HG03571 (cell line): ENCODE measurements at regions not wholly inside any gene's neighbourhood (a gene's known extent, or its start where the extent isn't known, plus 50 kb on each side); places are given as distances from the start of the nearest gene placed in this dataset.

Experiments
- ATAC-seq: cut with Tn5 transposase; IDR thresholded peaks from one replicate; pipeline ENCODE4 v1.9.1; 2021; ENCODE audit not compliant: unreplicated experiment

- ATAC-seq: no peak
These were observed 543.0 kb upstream of the FZD8 start for GRCh38 chr10:36185097-36185496.

DNA sequence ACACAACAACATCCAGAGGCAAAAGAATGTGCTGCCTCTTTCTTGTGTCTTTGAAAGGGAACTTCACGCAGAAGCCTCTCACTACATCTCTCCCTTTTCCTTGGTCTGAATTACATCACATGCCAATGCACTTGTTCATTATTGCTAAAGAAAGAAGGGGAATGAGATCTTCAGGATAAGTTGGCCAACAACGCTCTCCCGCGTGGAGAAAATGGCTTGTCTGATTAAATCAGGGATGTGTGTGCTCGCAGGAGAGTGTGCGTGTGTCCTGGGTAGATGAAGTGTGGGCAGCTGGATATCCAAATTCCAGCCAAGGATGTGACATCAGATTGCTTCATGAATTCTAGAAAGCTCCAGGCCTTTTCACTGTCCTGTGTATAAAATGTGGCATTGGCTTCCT is 541.6 kb upstream of the FZD8 start:
- no peak for ATAC-seq

- no peak for ATAC-seq
These were observed 541.0 kb upstream of the FZD8 start for GRCh38 chr10:36183056-36183455.

DNA sequence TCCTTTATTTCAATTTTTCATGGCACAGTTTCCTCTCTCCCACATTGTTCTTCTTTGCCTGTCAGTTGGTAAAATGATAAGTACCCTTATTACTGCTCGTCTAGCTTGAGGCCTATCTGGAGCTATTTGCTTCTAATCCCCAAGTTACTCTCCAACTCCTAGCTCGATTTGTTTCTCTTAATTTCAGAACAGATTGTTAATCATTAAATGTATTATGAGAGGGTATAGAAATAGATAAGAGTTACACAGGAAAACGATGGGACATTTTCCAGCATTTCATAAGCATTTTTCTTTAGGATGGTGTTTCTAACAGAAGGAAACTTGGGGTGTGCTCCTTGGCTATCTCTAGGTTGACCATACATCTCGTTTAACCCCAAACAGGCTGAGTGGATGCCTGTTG is 540.5 kb upstream of the FZD8 start:
- ATAC-seq: no peak

- no peak for ATAC-seq
These were observed 540.1 kb upstream of the FZD8 start for GRCh38 chr10:36182179-36182566.

- ATAC-seq: no peak
These were observed 539.5 kb upstream of the FZD8 start for GRCh38 chr10:36181426-36182178.

GRCh38 chr10:36178616-36179015 is 536.5 kb upstream of the FZD8 start:
- no peak for ATAC-seq

- ATAC-seq: no peak
These were observed 535.0 kb upstream of the FZD8 start for GRCh38 chr10:36177071-36177470.

- no peak for ATAC-seq
These were observed 533.9 kb upstream of the FZD8 start for GRCh38 chr10:36175954-36176353.

DNA sequence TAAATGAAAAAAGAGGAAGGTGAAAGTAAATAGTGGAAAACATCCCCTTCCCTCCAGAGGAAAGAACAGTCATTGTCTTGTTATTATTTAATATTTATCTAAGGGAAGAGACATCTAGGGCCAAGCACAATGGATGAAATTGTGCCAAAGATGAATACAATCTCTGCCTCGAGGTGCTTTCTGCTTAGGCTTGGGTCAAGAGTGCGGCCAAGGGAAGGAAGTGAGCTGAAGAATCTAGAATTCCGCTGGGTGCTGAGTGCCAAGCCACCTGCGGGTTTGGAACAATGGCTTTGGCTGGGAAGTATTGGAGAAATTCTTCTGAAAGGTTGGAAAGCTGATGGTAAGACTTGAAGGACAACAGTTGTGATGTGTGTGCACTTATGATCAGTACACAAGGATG is 531.3 kb upstream of the FZD8 start:
- no peak for ATAC-seq

DNA sequence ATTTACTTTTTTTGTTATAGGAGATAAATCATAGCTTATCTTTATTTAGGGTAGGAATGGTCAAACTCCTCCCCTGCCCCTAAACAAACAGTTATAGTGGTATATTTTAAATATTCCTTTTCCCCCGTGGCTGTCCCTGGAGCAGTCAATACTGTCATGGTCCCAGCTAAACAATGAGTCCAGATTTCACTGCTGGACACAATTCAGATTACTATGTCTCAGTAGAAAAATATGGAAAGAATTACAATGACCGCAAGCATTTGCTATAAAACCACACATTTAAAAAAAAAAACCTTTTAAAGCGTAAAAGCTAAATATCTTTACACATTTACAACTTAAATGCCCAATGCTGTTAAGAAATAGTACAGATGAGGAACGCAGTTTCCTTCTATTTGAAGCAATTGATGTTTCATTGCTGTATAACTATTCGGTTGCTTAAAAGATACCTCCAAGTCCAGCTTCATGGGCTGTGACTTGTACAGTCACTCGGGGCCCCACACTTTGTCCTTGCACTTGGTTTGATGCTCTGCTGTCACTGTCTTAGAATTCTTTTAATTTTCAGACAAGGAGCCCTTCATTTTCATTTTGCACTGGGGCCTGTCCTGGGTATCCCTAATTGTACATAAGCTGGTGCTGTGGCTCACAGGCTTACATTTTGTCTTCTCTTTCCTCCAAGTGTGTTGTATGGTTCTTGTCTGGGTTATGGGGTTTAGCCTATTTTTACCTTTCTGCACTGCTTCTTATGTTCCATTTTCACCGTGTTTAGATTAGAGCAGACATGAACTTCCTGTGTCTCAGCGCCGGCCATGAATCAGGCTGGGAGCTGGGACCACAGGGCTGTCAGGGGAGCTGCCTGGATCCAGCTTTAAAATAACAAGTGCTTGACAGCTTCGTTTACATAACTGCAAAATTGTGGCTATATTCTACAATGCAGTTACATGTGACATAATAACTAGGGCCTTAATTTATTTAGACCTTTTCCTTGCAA is 530.2 kb upstream of the FZD8 start:
- no peak for ATAC-seq

GRCh38 chr10:36171556-36171952 is 529.5 kb upstream of the FZD8 start:
- ATAC-seq: no peak

- no peak for ATAC-seq
These were observed 528.9 kb upstream of the FZD8 start for GRCh38 chr10:36170943-36171501.

- ATAC-seq: no peak
These were observed 528.1 kb upstream of the FZD8 start for GRCh38 chr10:36170142-36170719.

GRCh38 chr10:36168777-36169176 is 526.7 kb upstream of the FZD8 start:
- no peak for ATAC-seq

- no peak for ATAC-seq
These were observed 522.7 kb upstream of the FZD8 start for GRCh38 chr10:36164556-36165504.

GRCh38 chr10:36163827-36164226 is 521.7 kb upstream of the FZD8 start:
- ATAC-seq: no peak

- no peak for ATAC-seq
These were observed 515.4 kb upstream of the FZD8 start for GRCh38 chr10:36157486-36157885.

DNA sequence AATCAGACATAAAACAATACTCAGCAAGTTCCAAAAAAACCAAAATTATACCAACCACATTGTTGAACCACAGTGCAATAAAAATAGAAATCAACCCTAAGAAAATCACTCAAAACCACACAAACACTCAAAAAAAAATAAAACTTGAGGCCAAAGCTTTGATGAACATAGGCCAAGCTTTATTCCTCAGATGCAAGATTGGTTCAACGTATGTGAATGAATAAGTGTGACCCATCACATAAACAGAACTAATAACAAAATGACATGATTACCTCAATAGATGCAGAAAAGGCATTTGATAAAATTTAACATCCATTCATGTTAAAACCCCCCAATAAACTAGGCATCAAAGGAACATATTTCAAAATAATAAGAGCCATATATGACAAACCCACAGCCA is 506.1 kb upstream of the FZD8 start:
- ATAC-seq: no peak

GRCh38 chr10:36147529-36147928 is 505.4 kb upstream of the FZD8 start:
- no peak for ATAC-seq
